HG03354 (cell line): ENCODE measurements at regions not wholly inside any gene's neighbourhood (a gene's known extent, or its start where the extent isn't known, plus 50 kb on each side); places are given as distances from the start of the nearest gene placed in this dataset.

ENCODE experiments used
- ATAC-seq: cut with Tn5 transposase; IDR thresholded peaks from one replicate; pipeline ENCODE4 v1.9.1; 2021; ENCODE audit warnings: mild to moderate bottlenecking; ENCODE audit not compliant: unreplicated experiment, poor library complexity, severe bottlenecking

DNA sequence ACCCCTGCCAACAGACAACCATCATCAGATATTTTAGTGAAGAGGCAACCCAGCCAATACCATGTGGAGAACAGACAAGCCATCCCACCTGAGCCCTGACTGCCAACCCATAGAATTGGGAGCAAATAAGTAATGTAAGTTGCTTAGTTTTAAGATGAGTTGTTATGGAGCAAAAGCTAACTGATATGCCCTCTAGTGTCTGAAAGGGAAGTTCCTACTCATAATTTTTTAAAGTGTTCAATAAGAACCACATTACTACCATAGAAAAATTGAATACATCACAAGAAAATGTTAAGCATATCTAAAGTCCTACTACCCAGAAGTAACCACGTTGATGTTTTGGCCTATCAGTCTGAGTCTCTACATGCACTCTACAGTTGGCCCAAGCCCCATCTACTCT, 50.8 kb upstream of the SLC36A4 start:
- ATAC-seq, result no peak

GRCh38 chr11:93249459-93250220, 51.8 kb upstream of the SLC36A4 start:
- no peak for ATAC-seq

DNA sequence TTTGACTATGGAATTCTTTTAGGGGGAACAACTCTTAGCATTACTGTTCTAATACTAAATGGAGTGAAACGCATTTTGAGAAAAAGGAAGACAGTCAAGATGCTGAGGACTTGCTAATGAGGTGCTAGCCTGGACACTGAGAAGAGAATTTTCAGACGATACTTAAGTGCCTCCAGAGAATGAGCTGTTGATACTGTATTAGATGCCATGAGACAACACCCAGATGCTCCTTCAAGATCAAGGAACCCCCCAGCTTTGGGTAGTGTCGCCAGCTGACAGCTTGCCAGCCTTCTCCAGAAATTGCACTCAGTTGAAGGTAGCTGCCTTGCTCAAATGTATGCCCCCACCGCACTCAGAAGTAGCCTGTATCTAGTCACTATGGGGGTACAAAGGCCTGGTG, 52.5 kb upstream of the SLC36A4 start:
- no peak for ATAC-seq

GRCh38 chr11:93251922-93252321, 54.1 kb upstream of the SLC36A4 start:
- no peak for ATAC-seq

GRCh38 chr11:93253111-93253510, 55.3 kb upstream of the SLC36A4 start:
- ATAC-seq, result no peak

- no peak for ATAC-seq
Observed at GRCh38 chr11:93256623-93257022, 58.8 kb upstream of the SLC36A4 start.

DNA sequence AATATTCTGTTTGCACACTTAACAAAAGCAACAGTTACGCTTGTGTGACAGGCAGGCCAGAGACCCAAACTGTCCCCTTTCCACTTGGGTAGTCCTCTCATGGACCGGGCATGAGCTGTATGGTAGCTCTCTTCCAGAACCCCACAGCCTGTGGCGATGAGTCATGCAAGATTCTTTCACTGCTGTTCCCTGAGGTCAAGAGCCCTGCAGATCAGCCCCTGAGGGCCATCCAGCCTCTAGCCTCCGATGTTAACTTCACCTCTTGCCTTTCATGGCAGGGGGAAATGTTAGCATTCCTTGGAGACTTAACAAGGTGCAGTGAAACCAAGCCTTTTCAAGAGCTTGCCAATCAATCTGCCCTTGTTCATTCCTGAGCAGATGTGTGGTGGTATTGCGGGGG, 63.2 kb upstream of the DEUP1 start:
- ATAC-seq, result no peak

DNA sequence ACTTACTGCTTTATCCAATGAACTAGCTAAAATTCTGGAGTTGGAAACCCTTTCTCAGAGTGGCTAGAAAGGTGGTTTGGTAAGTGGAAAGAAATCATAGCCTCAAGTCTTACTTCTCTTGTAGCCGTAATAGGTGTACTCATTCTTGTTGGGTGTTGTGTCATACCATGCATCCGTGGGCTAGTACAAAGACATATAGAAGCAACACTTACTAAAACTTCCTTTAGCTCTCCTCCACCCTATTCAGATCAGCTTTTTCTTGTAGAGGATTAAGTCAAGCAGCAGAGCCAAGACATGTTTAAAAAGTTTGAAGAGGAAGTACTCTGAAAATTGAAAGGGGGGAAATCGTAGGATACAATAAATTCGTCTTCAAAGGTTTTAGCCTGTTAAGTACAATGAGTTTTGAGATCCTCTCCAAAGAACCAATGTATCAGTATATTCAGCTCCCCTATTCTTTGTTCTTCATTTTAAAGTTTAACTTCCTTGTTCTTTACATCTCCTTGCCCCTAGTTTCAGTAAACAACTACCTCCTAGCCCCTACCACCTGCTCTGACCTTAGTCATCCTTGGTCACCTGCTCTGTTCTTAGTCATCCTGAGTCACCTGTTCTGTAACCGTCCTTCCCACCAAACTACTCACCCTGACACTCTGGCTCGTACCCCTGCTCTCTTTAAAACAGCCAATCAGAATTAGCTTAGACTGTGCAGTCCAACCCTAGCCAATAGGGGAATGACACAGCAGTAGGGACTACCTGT, 62.1 kb upstream of the DEUP1 start:
- no peak for ATAC-seq

DNA sequence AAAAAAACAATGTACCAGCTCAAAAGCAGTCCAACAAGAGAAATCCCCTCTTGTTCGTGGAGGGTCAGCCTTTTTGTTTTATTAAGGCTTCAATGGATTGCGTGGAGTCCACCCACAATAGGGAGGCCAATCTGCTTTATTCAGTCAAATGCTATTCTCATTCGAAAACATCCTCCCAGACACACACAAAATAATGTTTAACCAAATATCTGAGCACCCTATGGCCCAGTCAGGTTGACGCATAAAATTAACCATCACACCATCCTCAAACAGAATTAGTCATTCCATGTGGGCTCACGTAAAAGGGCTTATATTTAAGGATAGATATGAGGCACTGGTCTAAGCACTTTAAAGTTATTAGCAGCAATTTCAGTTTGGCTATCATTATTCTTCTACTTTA, 58.9 kb upstream of the DEUP1 start:
- no peak for ATAC-seq

DNA sequence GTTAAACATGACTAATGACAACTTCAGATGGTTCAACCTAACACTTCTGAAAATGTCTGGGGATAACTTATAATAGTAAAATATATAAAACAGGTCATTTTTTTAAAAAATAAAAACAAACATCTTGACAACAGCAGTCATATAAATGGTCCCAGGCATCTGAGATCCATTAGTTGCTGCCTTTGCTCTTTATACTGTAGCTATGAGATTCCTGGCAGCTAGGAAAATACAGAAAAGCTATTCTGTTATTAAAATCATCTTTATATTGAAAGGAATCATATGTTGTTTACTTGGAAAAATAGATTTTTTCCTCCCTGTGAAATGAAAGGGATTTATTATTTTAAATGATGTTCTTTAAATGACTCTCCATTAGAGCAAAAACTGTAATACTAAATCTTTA, 55.7 kb upstream of the DEUP1 start:
- ATAC-seq, result no peak

DNA sequence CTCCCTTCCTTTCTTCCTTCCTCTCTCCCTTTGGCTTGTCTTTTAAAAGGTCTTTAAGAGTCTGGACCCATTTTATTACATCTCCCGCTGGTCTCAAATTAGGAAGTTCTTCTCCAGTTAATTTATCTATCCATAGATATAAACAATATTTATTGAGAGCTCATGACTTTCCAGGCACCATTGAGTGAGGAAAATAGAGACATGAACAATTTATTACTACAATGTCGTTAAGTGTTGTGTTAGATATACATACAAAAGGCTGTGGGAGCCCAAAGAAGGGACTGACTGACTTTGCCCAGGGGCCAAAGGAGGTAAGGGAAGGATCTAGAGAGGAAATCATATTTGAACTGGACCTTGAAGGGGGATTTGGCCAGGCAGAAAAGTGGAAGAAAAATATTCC, 51.6 kb upstream of the DEUP1 start:
- ATAC-seq, result no peak

GRCh38 chr11:93279851-93280347, 50.6 kb upstream of the DEUP1 start:
- peak; percentile 73 for ATAC-seq
